HepG2 (cell line): ENCODE measurements at regions not wholly inside any gene's neighbourhood (a gene's known extent, or its start where the extent isn't known, plus 50 kb on each side); places are given as distances from the start of the nearest gene placed in this dataset.

ENCODE experiments used
- ATAC-seq: fragments of 200-7000 bp; cut with Tn5 transposase; 3 replicates; pipeline ENCODE4 v1.9.1; 2020; ENCODE audit warnings: mild to moderate bottlenecking, moderate library complexity
- BruUV-seq: library from RNA; stranded (reverse); fragments of 400-500 nt; replicated peaks from 2 replicates; lab custom pipeline; 2021; lab: Mats Ljungman, UMichigan
- CTCF ChIA-PET: fragments of 300-600 bp; formaldehyde crosslinking; extraction: SDS; loops from one replicate; lab custom pipeline; 2021; ENCODE audit warnings: low total read pairs, inconsistent platforms, low intra/inter-chr PET ratio; lab: Yijun Ruan, JAX
- POLR2A ChIA-PET: fragments of 350-600 bp; sonication (Branson Sonifier 250); formaldehyde crosslinking; loops from one replicate; lab custom pipeline; 2020; ENCODE audit warnings: antibody characterized with exemption, inconsistent platforms; lab: Yijun Ruan, JAX
- DNase-seq: peaks from one replicate; pipeline ENCODE4 v3.0.0-alpha.2; 2015; ENCODE audit warnings: low spot score
- FAIRE-seq: peaks from 3 replicates; lab custom pipeline; 2011; peaks lifted over from hg19 to GRCh38; lab: Jason Lieb, UNC
- H2AFZ ChIP-seq: one replicate; pipeline ENCODE4 v1.6.1; 2011; ENCODE audit warnings: low read length, inconsistent platforms
- H3K27ac ChIP-seq: fragments of 300-600 bp; 3 replicates; pipeline ENCODE4 v1.8.0; 2011; ENCODE audit warnings: mixed run types, mild to moderate bottlenecking, mixed read lengths, low read length, inconsistent platforms; ENCODE audit not compliant: insufficient read depth; ENCODE audit errors: extremely low read length
- H3K27me3 ChIP-seq, 2 experiments: fragments of 200-600 bp in 1 of 2; 2 replicates in 1 of 2; 3 replicates in 1 of 2; pipeline versions ENCODE4 v1.6.0 to v1.8.0; 2011; ENCODE audit warnings: low read length in 2 of 2, mild to moderate bottlenecking in 2 of 2, moderate library complexity in 2 of 2, inconsistent platforms in 1 of 2; ENCODE audit not compliant: insufficient read depth in 2 of 2, control insufficient read depth in 1 of 2
- H3K36me3 ChIP-seq, 2 experiments: fragments of 200-600 bp in 1 of 2; replicated peaks in 1 of 2; 2 replicates in 1 of 2; 3 replicates in 1 of 2; pipeline versions ENCODE4 v1.5.1 to v1.8.0; 2011; ENCODE audit warnings: low read length in 2 of 2, inconsistent platforms in 1 of 2; ENCODE audit not compliant: insufficient read depth in 2 of 2, control insufficient read depth in 1 of 2
- H3K4me1 ChIP-seq: 2 replicates; pipeline ENCODE4 v1.5.1; 2012; ENCODE audit warnings: low read length, inconsistent platforms; ENCODE audit not compliant: insufficient read depth
- H3K4me2 ChIP-seq: 2 replicates; pipeline ENCODE4 v1.6.0; 2011; ENCODE audit warnings: low read depth, low read length, inconsistent platforms
- H3K4me3 ChIP-seq, 3 experiments: fragments of 200-600 bp in 1 of 3; sonication (generic), shearing (Covaris generic) in 1 of 3; replicated peaks in 1 of 3; 2 replicates each; pipeline ENCODE4 v1.5.1; 2011 to 2016; ENCODE audit warnings: low read length in 3 of 3, inconsistent platforms in 2 of 3, low read depth in 2 of 3, mild to moderate bottlenecking in 2 of 3, control low read depth in 1 of 3, mixed read lengths in 1 of 3; ENCODE audit not compliant: insufficient read depth in 1 of 3
- H3K79me2 ChIP-seq: one replicate; pipeline ENCODE4 v1.6.1; 2011; ENCODE audit warnings: low read length, inconsistent platforms; ENCODE audit not compliant: insufficient read depth
- H3K9ac ChIP-seq: 2 replicates; pipeline ENCODE4 v1.6.0; 2011; ENCODE audit warnings: mild to moderate bottlenecking, low read depth, low read length, inconsistent platforms; ENCODE audit not compliant: insufficient read depth
- H3K9me3 ChIP-seq: 2 replicates; pipeline ENCODE4 v1.5.1; 2012; ENCODE audit warnings: mild to moderate bottlenecking, low read length
- H4K20me1 ChIP-seq: 2 replicates; pipeline ENCODE4 v1.6.0; 2011; ENCODE audit warnings: inconsistent platforms, mild to moderate bottlenecking, low read length, moderate library complexity; ENCODE audit not compliant: insufficient read depth
- AHR ChIP-seq: IDR thresholded peaks from 2 replicates; pipeline ENCODE4 v1.6.1; 2018; ENCODE audit warnings: missing genetic modification reagents, missing compliant biosample characterization
- ARID2 ChIP-seq: sonication (generic); formaldehyde crosslinking; IDR thresholded peaks from 2 replicates; pipeline ENCODE4 v1.8.1; 2022; ENCODE audit warnings: mild to moderate bottlenecking, missing genetic modification reagents, borderline replicate concordance
- ARID4A ChIP-seq: sonication (generic); formaldehyde crosslinking; IDR thresholded peaks from 2 replicates; pipeline ENCODE4 v1.5.0; 2020; ENCODE audit warnings: mild to moderate bottlenecking, missing genetic modification reagents, borderline replicate concordance
- CAMTA2 ChIP-seq: sonication (generic); formaldehyde crosslinking; IDR thresholded peaks from 2 replicates; pipeline ENCODE4 v1.4.0; 2020; ENCODE audit warnings: mild to moderate bottlenecking, missing genetic modification reagents, borderline replicate concordance
- CENPT ChIP-seq: sonication (generic); formaldehyde crosslinking; IDR thresholded peaks from 2 replicates; pipeline ENCODE4 v1.8.0; 2022; ENCODE audit warnings: low read depth, mild to moderate bottlenecking, moderate library complexity, missing genetic modification reagents
- DZIP1 ChIP-seq: sonication (generic); formaldehyde crosslinking; IDR thresholded peaks from 2 replicates; pipeline ENCODE4 v1.5.0; 2020; ENCODE audit warnings: mild to moderate bottlenecking, missing genetic modification reagents
- HCFC1 ChIP-seq: fragments of 150-350 bp; IDR thresholded peaks from 2 replicates; pipeline ENCODE4 v1.6.1; 2014; ENCODE audit warnings: low read depth, low read length
- MXD3 ChIP-seq: IDR thresholded peaks from 2 replicates; pipeline ENCODE4 v1.6.1; 2016; ENCODE audit warnings: mild to moderate bottlenecking, missing biosample characterization, missing genetic modification reagents
- RORA ChIP-seq: sonication (generic); formaldehyde crosslinking; IDR thresholded peaks from 2 replicates; pipeline ENCODE4 v1.5.0; 2020; ENCODE audit warnings: mild to moderate bottlenecking, missing genetic modification reagents, moderate library complexity
- SP5 ChIP-seq: IDR thresholded peaks from 2 replicates; pipeline ENCODE4 v1.6.1; 2016; ENCODE audit warnings: low read depth, borderline replicate concordance
- TOE1 ChIP-seq: sonication (generic); formaldehyde crosslinking; IDR thresholded peaks from 2 replicates; pipeline ENCODE4 v1.4.0; 2020; ENCODE audit warnings: mild to moderate bottlenecking, missing genetic modification reagents
- ZBTB38 ChIP-seq: sonication (generic); formaldehyde crosslinking; IDR thresholded peaks from 2 replicates; pipeline ENCODE4 v1.5.1; 2020; ENCODE audit warnings: mild to moderate bottlenecking, missing genetic modification reagents
- ZNF20 ChIP-seq: sonication (generic); formaldehyde crosslinking; IDR thresholded peaks from 2 replicates; pipeline ENCODE4 v1.4.0; 2020; ENCODE audit warnings: mild to moderate bottlenecking, moderate library complexity, missing genetic modification reagents
- ZNF337 ChIP-seq: sonication (generic); formaldehyde crosslinking; IDR thresholded peaks from 2 replicates; pipeline ENCODE4 v1.5.1; 2020; ENCODE audit warnings: missing genetic modification reagents, low read depth, mild to moderate bottlenecking, borderline replicate concordance
- ZNF569 ChIP-seq: sonication (generic); formaldehyde crosslinking; IDR thresholded peaks from 2 replicates; pipeline ENCODE4 v1.5.0; 2020; ENCODE audit warnings: mild to moderate bottlenecking, missing genetic modification reagents, moderate library complexity, borderline replicate concordance
- ZNF883 ChIP-seq: sonication (generic); formaldehyde crosslinking; IDR thresholded peaks from 2 replicates; pipeline ENCODE4 v1.5.1; 2020; ENCODE audit warnings: mild to moderate bottlenecking, missing genetic modification reagents; ENCODE audit errors: not compliant biosample characterization
- ZSCAN29 ChIP-seq: sonication (generic); formaldehyde crosslinking; conservative IDR thresholded peaks from 2 replicates; pipeline ENCODE4 v1.4.0; 2020; ENCODE audit warnings: mild to moderate bottlenecking, missing genetic modification reagents
- WGBS: methylation state at CpG from one replicate; pipeline ENCODE4 v1.1.6; 2017; ENCODE audit warnings: low lambda C conversion rate; 5-methylcytosine and 5-hydroxymethylcytosine counted together
- in situ Hi-C: cut with HindIII; loops from 2 replicates; pipeline ENCODE4 v1.10.0; 2017; ENCODE audit warnings: low pct_unique_long_range_greater_than_20kb; ENCODE audit not compliant: extremely low pct_ligation_motif_present
- intact Hi-C: fragments of 100-400 bp; cut with micrococcal nuclease; formaldehyde crosslinking; loops from one replicate; pipeline ENCODE4 v1.10.0; 2022; ENCODE audit not compliant: unreplicated experiment

GRCh38 chr2:242035858-242036652 lies 166.5 kb downstream of the RTP5 start:
- Histone ChIP-seq H3K27ac (no peak overlapping the region), H2AFZ (no peak overlapping the region), H3K4me1 (peaks cover 68% of the 10 kb centered on the region), H3K4me3 (no peak overlapping the region), H4K20me1 (no peaks in the 10 kb centered on the region), H3K27me3 (peaks cover 16 to 66% of the 10 kb centered on the region in 2 experiments), H3K79me2 (no peaks in the 10 kb centered on the region), H3K36me3 (no peaks in the 10 kb centered on the region), H3K4me2 (peak overlapping the region; percentile 56), H3K9ac (no peak overlapping the region), H3K9me3 (no peaks in the 10 kb centered on the region)
- no peak for FAIRE-seq
- no TSS peak for BruUV-seq
- ChIA-PET POLR2A (no interaction called here), CTCF (no interaction called here)
- in situ Hi-C loops: no loop called here
- intact Hi-C loops: loop anchor here (5.0 kb wide), 1 partner anchor 51 kb away; no protein-coding TSS in a partner anchor
- DNase-seq: no peak
- ATAC-seq: peak; percentile 10
- whole genome bisulfite sequencing: 61% methylated on average over 15 of the region's 17 CpGs
- no peak for TF ChIP-seq AHR (CRISPR knock-in tag)
- no peak for TF ChIP-seq CAMTA2 (CRISPR knock-in tag)
- no peak for TF ChIP-seq SP5 (CRISPR knock-in tag)
- peak; percentile 64; the same call in 1 of the 2 replicates for TF ChIP-seq ZBTB38
- TF ChIP-seq MXD3: no peak
- no peak for TF ChIP-seq CENPT (CRISPR knock-in tag)
- no peak for TF ChIP-seq ZNF569 (CRISPR knock-in tag)
- no peak for TF ChIP-seq RORA (CRISPR knock-in tag)
- TF ChIP-seq DZIP1: no peak
- no peak for TF ChIP-seq ZNF337 (CRISPR knock-in tag)
- no peak for TF ChIP-seq ARID4A
- no peak for TF ChIP-seq TOE1 (CRISPR knock-in tag)
- no peak for TF ChIP-seq ZNF883 (CRISPR knock-in tag)
- no peak for TF ChIP-seq ZNF20 (CRISPR knock-in tag)
- no peak for TF ChIP-seq HCFC1
- TF ChIP-seq ARID2: 0 out of 2 replicates have a peak, but pooled peaks have one; percentile 14
- no peak for TF ChIP-seq ZSCAN29 (CRISPR knock-in tag)
